ENCODE measurements at regions not wholly inside any gene's neighbourhood (a gene's known extent, or its start where the extent isn't known, plus 50 kb on each side); places are given as distances from the start of the nearest gene placed in this dataset.

- no peak overlapping the region for H3K4me3 ChIP-seq (ENCODE audit: low read depth, low read length)
- TF ChIP-seq POLR2A (IDR thresholded peaks at IDR 0.05; ENCODE audit: extremely low read depth, insufficient read length) (no peak), MYC (IDR thresholded peaks at IDR 0.05; ENCODE audit: low read depth, low read length) (no peak)
- TF ChIP-seq, protein P1, sequence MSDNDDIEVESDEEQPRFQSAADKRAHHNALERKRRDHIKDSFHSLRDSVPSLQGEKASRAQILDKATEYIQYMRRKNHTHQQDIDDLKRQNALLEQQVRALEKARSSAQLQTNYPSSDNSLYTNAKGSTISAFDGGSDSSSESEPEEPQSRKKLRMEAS (IDR thresholded peaks at IDR 0.05; ENCODE audit: low read depth, low read length) = no peak
- TF ChIP-seq, protein P2, sequence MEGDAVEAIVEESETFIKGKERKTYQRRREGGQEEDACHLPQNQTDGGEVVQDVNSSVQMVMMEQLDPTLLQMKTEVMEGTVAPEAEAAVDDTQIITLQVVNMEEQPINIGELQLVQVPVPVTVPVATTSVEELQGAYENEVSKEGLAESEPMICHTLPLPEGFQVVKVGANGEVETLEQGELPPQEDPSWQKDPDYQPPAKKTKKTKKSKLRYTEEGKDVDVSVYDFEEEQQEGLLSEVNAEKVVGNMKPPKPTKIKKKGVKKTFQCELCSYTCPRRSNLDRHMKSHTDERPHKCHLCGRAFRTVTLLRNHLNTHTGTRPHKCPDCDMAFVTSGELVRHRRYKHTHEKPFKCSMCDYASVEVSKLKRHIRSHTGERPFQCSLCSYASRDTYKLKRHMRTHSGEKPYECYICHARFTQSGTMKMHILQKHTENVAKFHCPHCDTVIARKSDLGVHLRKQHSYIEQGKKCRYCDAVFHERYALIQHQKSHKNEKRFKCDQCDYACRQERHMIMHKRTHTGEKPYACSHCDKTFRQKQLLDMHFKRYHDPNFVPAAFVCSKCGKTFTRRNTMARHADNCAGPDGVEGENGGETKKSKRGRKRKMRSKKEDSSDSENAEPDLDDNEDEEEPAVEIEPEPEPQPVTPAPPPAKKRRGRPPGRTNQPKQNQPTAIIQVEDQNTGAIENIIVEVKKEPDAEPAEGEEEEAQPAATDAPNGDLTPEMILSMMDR (IDR thresholded peaks at IDR 0.05; ENCODE audit: low read depth, low read length) = no peak
- no peak for DNase-seq (ENCODE audit: low read depth)
Observed at GRCh38 chrX:137427816-137428215, 138.1 kb upstream of the ZIC3 start.

DNA sequence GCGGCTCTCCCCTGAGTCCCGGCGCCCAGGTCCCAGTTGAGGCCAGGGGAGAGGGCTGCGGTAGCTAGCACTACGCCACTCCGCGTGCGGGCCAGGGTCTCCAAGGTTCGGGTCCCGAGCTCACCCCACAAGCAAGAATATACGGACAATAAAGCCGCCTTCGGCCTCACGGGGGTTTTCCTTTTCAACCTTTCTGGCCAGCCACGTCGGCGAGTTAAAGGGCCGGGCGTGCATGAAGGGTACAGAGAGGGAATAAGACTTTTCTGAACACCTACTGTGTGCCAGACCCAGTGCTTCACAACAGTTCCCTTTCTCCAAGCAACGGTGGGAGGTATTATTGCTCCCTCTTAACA lies 138.5 kb upstream of the ZIC3 start:
- no peak overlapping the region for H3K4me3 ChIP-seq (ENCODE audit: low read depth, low read length)
- TF ChIP-seq MYC (IDR thresholded peaks at IDR 0.05; ENCODE audit: low read depth, low read length) = no peak
- TF ChIP-seq, protein P1 (IDR thresholded peaks at IDR 0.05; ENCODE audit: low read depth, low read length) = no peak
- no peak for TF ChIP-seq POLR2A (IDR thresholded peaks at IDR 0.05; ENCODE audit: extremely low read depth, insufficient read length)
- TF ChIP-seq, protein P2 (IDR thresholded peaks at IDR 0.05; ENCODE audit: low read depth, low read length) = no peak
- no peak for DNase-seq (ENCODE audit: low read depth)

DNA sequence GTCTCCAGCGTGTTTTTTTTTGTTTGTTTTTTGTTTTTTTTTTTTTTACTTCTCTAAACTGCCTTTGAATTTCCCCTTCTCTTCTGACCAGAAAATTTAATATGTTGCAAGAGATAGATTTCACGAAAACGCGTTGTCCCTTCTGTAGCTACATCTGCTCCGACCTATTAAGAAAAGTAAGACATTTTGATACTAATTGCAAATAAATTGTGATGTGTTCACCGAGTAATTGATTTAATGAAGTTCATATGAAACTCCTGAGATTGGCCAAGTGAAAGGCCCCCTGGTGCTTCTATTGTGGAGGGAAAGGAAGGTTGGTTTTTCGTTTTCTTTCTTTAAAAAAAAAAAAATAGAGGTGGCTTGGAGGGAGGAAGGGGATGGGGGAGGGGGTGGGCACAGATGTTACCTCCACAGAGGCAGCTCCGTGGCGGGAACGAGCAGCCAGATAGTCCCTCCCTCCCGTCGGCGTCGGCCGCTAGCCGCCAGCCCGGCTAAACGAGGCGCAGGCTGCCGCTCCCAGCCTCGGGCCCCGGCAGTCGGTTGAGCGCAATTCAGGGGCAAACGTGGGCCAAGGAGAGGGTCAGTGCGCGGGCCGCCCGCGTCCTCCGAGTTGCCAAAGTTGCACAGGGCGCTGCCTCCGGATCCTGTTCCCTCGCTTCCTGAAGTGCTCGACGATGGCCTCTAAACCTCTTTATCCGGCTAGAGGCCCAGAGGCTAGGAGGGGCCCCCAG lies 139.1 kb upstream of the ZIC3 start:
- no peak overlapping the region for H3K4me3 ChIP-seq (ENCODE audit: low read depth, low read length)
- TF ChIP-seq, protein P2 (IDR thresholded peaks at IDR 0.05; ENCODE audit: low read depth, low read length) = no peak
- TF ChIP-seq POLR2A (IDR thresholded peaks at IDR 0.05; ENCODE audit: extremely low read depth, insufficient read length) = no peak
- TF ChIP-seq, protein P1 (IDR thresholded peaks at IDR 0.05; ENCODE audit: low read depth, low read length) = no peak
- no peak for TF ChIP-seq MYC (IDR thresholded peaks at IDR 0.05; ENCODE audit: low read depth, low read length)

GRCh38 chrX:137425986-137426385 lies 139.9 kb upstream of the ZIC3 start:
- TF ChIP-seq, protein P1 (IDR thresholded peaks at IDR 0.05; ENCODE audit: low read depth, low read length) = no peak
- no peak for TF ChIP-seq POLR2A (IDR thresholded peaks at IDR 0.05; ENCODE audit: extremely low read depth, insufficient read length)
- TF ChIP-seq MYC (IDR thresholded peaks at IDR 0.05; ENCODE audit: low read depth, low read length) = no peak
- TF ChIP-seq, protein P2 (IDR thresholded peaks at IDR 0.05; ENCODE audit: low read depth, low read length) = no peak
- H3K4me3 ChIP-seq (ENCODE audit: low read depth, low read length) = no peak overlapping the region
- DNase-seq (ENCODE audit: low read depth) = no peak

More for the DNA sequence above, 139.1 kb upstream of the ZIC3 start:
- no peak for DNase-seq (ENCODE audit: low read depth)

GRCh38 chrX:137425273-137425902 lies 140.5 kb upstream of the ZIC3 start:
- DNase-seq (ENCODE audit: low read depth) = no peak
- no peak for TF ChIP-seq POLR2A (IDR thresholded peaks at IDR 0.05; ENCODE audit: extremely low read depth, insufficient read length)
- no peak overlapping the region for H3K4me3 ChIP-seq (ENCODE audit: low read depth, low read length)

- DNase-seq (ENCODE audit: low read depth) = no peak
- no peak overlapping the region for H3K4me3 ChIP-seq (ENCODE audit: low read depth, low read length)
- TF ChIP-seq POLR2A (IDR thresholded peaks at IDR 0.05; ENCODE audit: extremely low read depth, insufficient read length) = no peak
Observed at GRCh38 chrX:137424679-137425078, 141.2 kb upstream of the ZIC3 start.

Measured in NB4 (cell line).